Adrenal gland (tissue), 9 donors: ENCODE measurements at regions not wholly inside any gene's neighbourhood (a gene's known extent, or its start where the extent isn't known, plus 50 kb on each side); places are given as distances from the start of the nearest gene placed in this dataset.

Source experiments
- DNase-seq, 7 donors: peaks; one replicate each; pipeline ENCODE4 v3.0.0-alpha.2; 2019 to 2020
- H3K27ac ChIP-seq, 5 donors: fragments of 200-600 bp; sonication (generic) in 4 of 5; 1 replicate in 3 of 5; 2 replicates in 2 of 5; pipeline versions ENCODE4 v1.5.1 to v1.8.0; 2016 to 2020; ENCODE audit warnings: mild to moderate bottlenecking in 1 of 5
- H3K27me3 ChIP-seq: fragments of 200-600 bp; 2 replicates; pipeline ENCODE4 v1.8.0; 2021
- H3K36me3 ChIP-seq, 2 donors: fragments of 200-600 bp; replicated peaks in 1 of 2; 1 replicate in 1 of 2; 2 replicates in 1 of 2; pipeline versions ENCODE4 v1.5.1 to v1.8.0; 2018 to 2022
- H3K4me1 ChIP-seq, 2 donors: fragments of 200-600 bp; replicated peaks in 1 of 2; 1 replicate in 1 of 2; 2 replicates in 1 of 2; pipeline versions ENCODE4 v1.5.1 to v1.8.0; 2018 to 2021
- H3K4me3 ChIP-seq, 4 donors: fragments of 200-600 bp; sonication (generic) in 3 of 4; one replicate each; pipeline ENCODE4 v1.5.1; 2016 to 2018
- H3K9me3 ChIP-seq, 3 donors: fragments of 200-600 bp; sonication (generic) in 1 of 3; replicated peaks in 1 of 3; 1 replicate in 2 of 3; 2 replicates in 1 of 3; pipeline versions ENCODE4 v1.5.1 to v1.8.0; 2016 to 2021
- CTCF ChIP-seq, 6 experiments: fragments of 450-650 bp in 4 of 6; fragments of 200-600 bp in 2 of 6; sonication (generic) in 1 of 6; IDR thresholded peaks; 1 replicate in 5 of 6; 2 replicates in 1 of 6; pipeline versions ENCODE4 v1.5.1 to v1.8.0; 2016 to 2021; ENCODE audit warnings: antibody characterized with exemption in 6 of 6, mild to moderate bottlenecking in 2 of 6, moderate library complexity in 1 of 6
- POLR2A ChIP-seq, 2 donors: fragments of 450-650 bp; IDR thresholded peaks; one replicate each; pipeline ENCODE4 v1.6.1; 2017; ENCODE audit warnings: antibody characterized with exemption in 2 of 2, mild to moderate bottlenecking in 2 of 2, moderate library complexity in 1 of 2
- WGBS, 4 donors: extraction: QIAGEN DNeasy Blood & Tissue Kit in 2 of 4; methylation state at CpG; one replicate each; pipeline versions ENCODE4 v1.1.5 to v1.1.7; 2013 to 2017; 5-methylcytosine and 5-hydroxymethylcytosine counted together
- intact Hi-C, 2 donors: fragments of 100-400 bp; cut with DNase I; formaldehyde crosslinking; loops; one replicate each; pipeline versions ENCODE4 v1.14.1 to v1.15.0; 2022 to 2023
- donor health status: healthy with polysubstance abuse.
- donor health status: Bipolar disorder and iron deficiency.
- donor health status: DM: yes; HTN: yes; CAD: no.
- donor health status: DM: no; HTN: no; CAD: no.
- donor health status: DM: no; HTN: no; CAD: no.

DNA sequence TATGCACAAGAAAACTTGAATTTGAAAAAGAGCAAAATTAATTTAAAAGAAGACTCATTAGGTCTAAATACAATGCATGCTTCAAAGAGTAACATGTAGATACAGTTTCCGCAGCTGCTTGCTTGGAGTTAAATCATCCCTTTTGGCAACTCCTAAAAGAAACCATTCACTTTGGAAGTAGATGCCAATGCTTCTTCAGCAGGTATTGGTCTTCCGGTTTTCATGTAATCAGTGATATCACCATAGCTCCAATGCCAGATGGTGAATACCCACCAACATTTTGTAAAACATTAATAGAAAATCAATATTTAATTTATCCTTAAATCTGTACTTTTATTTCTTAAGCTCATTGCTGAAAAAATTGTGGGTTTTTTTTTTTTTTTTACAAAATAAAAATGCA lies 381.1 kb upstream of the PHF14 start:
- WGBS, 4 donors, result 82 to 92% (median 88%) methylated on average over 2 of the region's 2 CpGs
- TF ChIP-seq POLR2A (IDR thresholded peaks at IDR 0.05) (no peak), CTCF (IDR thresholded peaks at IDR 0.05) (no peak)
- H3K9me3 ChIP-seq, result no peaks in the 10 kb centered on the region
- no peak overlapping the region for H3K27ac ChIP-seq
- no peaks in the 10 kb centered on the region for H3K4me1 ChIP-seq
- DNase-seq, result no peak
- H3K4me3 ChIP-seq, result no peak overlapping the region
- H3K27me3 ChIP-seq, result no peaks in the 10 kb centered on the region
- intact Hi-C loops, result no loop called here
- no peaks in the 10 kb centered on the region for H3K36me3 ChIP-seq

DNA sequence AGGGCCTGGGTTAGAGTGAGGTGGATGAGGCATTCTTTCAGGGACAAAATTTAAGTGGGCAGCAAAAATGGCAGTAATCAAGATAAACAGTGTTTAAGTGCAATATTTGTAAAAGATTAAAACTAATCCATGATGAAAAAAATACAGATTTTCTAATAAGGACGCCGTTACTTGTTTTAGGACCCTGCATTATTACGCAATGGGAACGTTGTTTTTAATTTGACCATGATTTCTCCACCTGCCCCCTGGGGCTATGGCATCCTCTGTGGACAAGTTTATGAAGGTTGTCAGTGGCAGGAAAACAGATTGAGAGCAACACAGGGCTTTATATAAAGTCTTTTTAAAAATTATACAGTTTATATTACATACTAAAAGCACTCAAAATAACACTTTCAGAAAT lies 380.6 kb upstream of the PHF14 start:
- no peak overlapping the region for H3K4me3 ChIP-seq
- no peaks in the 10 kb centered on the region for H3K36me3 ChIP-seq
- H3K4me1 ChIP-seq, result no peaks in the 10 kb centered on the region
- no peaks in the 10 kb centered on the region for H3K9me3 ChIP-seq
- intact Hi-C loops, result no loop called here
- no peaks in the 10 kb centered on the region for H3K27me3 ChIP-seq
- no peak for DNase-seq
- no peak for TF ChIP-seq POLR2A (IDR thresholded peaks at IDR 0.05)
- TF ChIP-seq CTCF (IDR thresholded peaks at IDR 0.05), result no peak
- no peak overlapping the region for H3K27ac ChIP-seq
- 84 to 91% (median 89%) methylated on average over 4 of the region's 4 CpGs for WGBS, 4 donors

DNA sequence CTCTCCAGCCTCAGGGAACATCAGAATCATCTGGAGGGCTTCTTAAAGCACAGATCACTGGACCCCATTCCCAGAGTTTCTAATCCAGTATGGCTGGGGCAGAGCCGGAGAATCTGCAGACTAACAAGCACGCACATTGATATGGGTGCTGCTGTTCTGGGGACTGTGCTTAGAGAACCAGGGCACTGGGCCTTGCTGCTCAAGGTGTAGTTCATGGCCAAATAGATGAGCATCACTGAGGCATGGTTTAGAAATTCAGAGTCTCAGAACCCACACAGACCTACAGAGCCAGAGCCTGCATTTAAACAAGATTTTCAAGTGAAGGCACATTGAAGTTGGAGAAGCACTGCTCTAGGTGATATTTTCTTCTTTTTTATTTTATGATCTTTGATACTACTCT lies 376.8 kb upstream of the PHF14 start:
- WGBS, 4 donors, result 97 to 100% (median 99%) methylated on average over 1 to 2 of the region's 2 CpGs
- Histone ChIP-seq H3K4me3 (no peak overlapping the region), H3K27me3 (no peaks in the 10 kb centered on the region), H3K27ac (no peak overlapping the region), H3K36me3 (no peaks in the 10 kb centered on the region), H3K9me3 (no peaks in the 10 kb centered on the region), H3K4me1 (no peaks in the 10 kb centered on the region)
- TF ChIP-seq POLR2A (IDR thresholded peaks at IDR 0.05), result no peak
- no peak for TF ChIP-seq CTCF (IDR thresholded peaks at IDR 0.05)
- DNase-seq, result no peak
- intact Hi-C loops, result no loop called here

GRCh38 chr7:10604128-10604527 lies 369.5 kb upstream of the PHF14 start:
- TF ChIP-seq POLR2A (IDR thresholded peaks at IDR 0.05), result no peak
- no peak for TF ChIP-seq CTCF (IDR thresholded peaks at IDR 0.05)
- H3K4me1 ChIP-seq, result no peaks in the 10 kb centered on the region
- H3K36me3 ChIP-seq, result no peaks in the 10 kb centered on the region
- no peak overlapping the region for H3K27ac ChIP-seq
- no peaks in the 10 kb centered on the region for H3K9me3 ChIP-seq
- intact Hi-C loops, result no loop called here
- H3K4me3 ChIP-seq, result no peak overlapping the region
- DNase-seq, result no peak
- no peaks in the 10 kb centered on the region for H3K27me3 ChIP-seq
